DND-41 (cell line): ENCODE measurements at regions not wholly inside any gene's neighbourhood (a gene's known extent, or its start where the extent isn't known, plus 50 kb on each side); places are given as distances from the start of the nearest gene placed in this dataset.

Experiments
- CTCF ChIP-seq: IDR thresholded peaks from 2 replicates; pipeline ENCODE4 v1.5.1; 2012; ENCODE audit warnings: borderline replicate concordance, low read length, moderate library complexity, mild to moderate bottlenecking; ENCODE audit not compliant: poor library complexity, severe bottlenecking; ENCODE audit errors: extremely low read depth
- EZH2 ChIP-seq: IDR thresholded peaks from 3 replicates; pipeline ENCODE4 v1.6.1; 2012; ENCODE audit warnings: borderline replicate concordance, low read depth, mild to moderate bottlenecking, moderate library complexity, low read length, inconsistent platforms; ENCODE audit not compliant: severe bottlenecking

GRCh38 chr10:106504536-106504935, 660.0 kb downstream of the SORCS1 start:
- TF ChIP-seq CTCF (no peak), EZH2 (no peak)
